ENCODE measurements at regions not wholly inside any gene's neighbourhood (a gene's known extent, or its start where the extent isn't known, plus 50 kb on each side); places are given as distances from the start of the nearest gene placed in this dataset.

GRCh38 chr3:159894386-159894785 is 94.2 kb upstream of the IL12A start:
- no peak for TF ChIP-seq CTCF (IDR thresholded peaks at IDR 0.05; ENCODE audit: insufficient read depth, low read length, severe bottlenecking)
- FAIRE-seq (no peak), DNase-seq (ENCODE audit: low read depth) (no peak)
- Histone ChIP-seq H3K4me3 (ENCODE audit: low read depth, low read length) (no peak overlapping the region), H3K27me3 (ENCODE audit: control insufficient read depth, insufficient read depth, low read length) (no peaks in the 10 kb centered on the region), H3K36me3 (ENCODE audit: control insufficient read depth, insufficient read depth, low read length) (peaks cover 7% of the 10 kb centered on the region)

DNA sequence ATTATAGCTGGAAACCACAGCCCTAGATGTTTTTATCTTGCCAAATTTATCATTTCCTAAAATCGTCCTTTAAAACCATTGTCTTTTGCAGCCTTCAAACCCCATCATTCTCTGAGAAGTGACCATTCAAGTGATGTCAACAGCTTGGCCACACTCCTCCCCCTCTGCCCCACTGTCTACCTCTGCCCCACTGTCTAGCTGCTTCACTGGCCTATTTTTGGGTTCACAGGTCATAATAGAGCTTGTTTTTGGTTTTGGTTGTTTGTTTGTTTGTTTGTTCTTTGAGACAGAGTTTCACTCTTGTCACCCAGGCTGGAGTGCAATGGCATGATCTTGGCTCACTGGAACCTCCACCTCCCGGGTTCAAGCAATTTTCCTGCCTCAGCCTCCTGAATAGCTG is 93.2 kb upstream of the IL12A start:
- H3K36me3 ChIP-seq (ENCODE audit: control insufficient read depth, insufficient read depth, low read length): peaks cover 7% of the 10 kb centered on the region
- no peak for TF ChIP-seq CTCF (IDR thresholded peaks at IDR 0.05; ENCODE audit: insufficient read depth, low read length, severe bottlenecking)
- no peak for FAIRE-seq
- no peak for DNase-seq (ENCODE audit: low read depth)
- no peaks in the 10 kb centered on the region for H3K27me3 ChIP-seq (ENCODE audit: control insufficient read depth, insufficient read depth, low read length)
- H3K4me3 ChIP-seq (ENCODE audit: low read depth, low read length): no peak overlapping the region

GRCh38 chr3:159896543-159896942 is 92.1 kb upstream of the IL12A start:
- peaks cover 5% of the 10 kb centered on the region for H3K36me3 ChIP-seq (ENCODE audit: control insufficient read depth, insufficient read depth, low read length)
- DNase-seq (ENCODE audit: low read depth) (no peak), FAIRE-seq (no peak)
- no peak for TF ChIP-seq CTCF (IDR thresholded peaks at IDR 0.05; ENCODE audit: insufficient read depth, low read length, severe bottlenecking)
- no peak overlapping the region for H3K4me3 ChIP-seq (ENCODE audit: low read depth, low read length)
- H3K27me3 ChIP-seq (ENCODE audit: control insufficient read depth, insufficient read depth, low read length): no peaks in the 10 kb centered on the region

DNA sequence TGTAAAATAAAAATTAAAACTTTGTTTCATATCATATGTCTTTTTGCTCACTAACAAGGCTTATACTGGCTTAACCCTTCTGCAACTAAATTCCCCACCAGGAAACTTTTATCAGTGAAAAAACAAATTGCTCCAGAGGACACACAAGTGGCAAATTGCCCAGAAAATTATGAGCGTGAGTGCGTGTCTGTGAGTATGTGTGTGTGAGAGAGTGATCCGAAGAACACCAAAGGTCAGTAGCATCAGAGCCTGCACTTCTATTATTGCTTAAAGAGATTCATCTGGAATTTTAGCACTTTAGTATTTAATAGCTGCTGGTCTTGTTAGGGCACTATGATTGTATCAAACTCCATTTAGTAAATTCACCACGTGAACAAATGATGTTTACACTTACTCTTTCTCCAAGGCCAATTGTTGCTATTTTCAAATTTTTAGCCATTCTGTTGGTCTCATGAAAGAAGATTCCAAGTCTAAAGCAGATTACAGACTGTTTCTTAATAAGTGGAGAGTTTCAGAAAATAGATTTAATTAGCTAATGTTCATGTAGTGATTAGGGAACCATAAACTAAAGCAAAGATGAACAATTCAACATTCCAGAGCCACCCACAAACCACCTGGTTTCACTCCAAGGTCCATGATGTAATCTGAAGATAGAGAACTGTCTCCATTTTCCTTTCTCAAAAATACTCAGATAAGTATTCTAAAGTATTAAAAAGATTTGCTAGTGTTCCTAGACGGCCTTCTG is 91.1 kb upstream of the IL12A start:
- Histone ChIP-seq H3K36me3 (ENCODE audit: control insufficient read depth, insufficient read depth, low read length) (peaks cover 2% of the 10 kb centered on the region), H3K4me3 (ENCODE audit: low read depth, low read length) (no peak overlapping the region), H3K27me3 (ENCODE audit: control insufficient read depth, insufficient read depth, low read length) (no peaks in the 10 kb centered on the region)
- TF ChIP-seq CTCF (IDR thresholded peaks at IDR 0.05; ENCODE audit: insufficient read depth, low read length, severe bottlenecking): no peak
- FAIRE-seq: no peak
- DNase-seq (ENCODE audit: low read depth): no peak

GRCh38 chr3:159898147-159898546 is 90.5 kb upstream of the IL12A start:
- Histone ChIP-seq H3K27me3 (ENCODE audit: control insufficient read depth, insufficient read depth, low read length) (no peaks in the 10 kb centered on the region), H3K36me3 (ENCODE audit: control insufficient read depth, insufficient read depth, low read length) (peaks cover 2% of the 10 kb centered on the region), H3K4me3 (ENCODE audit: low read depth, low read length) (no peak overlapping the region)
- no peak for TF ChIP-seq CTCF (IDR thresholded peaks at IDR 0.05; ENCODE audit: insufficient read depth, low read length, severe bottlenecking)
- no peak for DNase-seq (ENCODE audit: low read depth)
- FAIRE-seq: no peak

DNA sequence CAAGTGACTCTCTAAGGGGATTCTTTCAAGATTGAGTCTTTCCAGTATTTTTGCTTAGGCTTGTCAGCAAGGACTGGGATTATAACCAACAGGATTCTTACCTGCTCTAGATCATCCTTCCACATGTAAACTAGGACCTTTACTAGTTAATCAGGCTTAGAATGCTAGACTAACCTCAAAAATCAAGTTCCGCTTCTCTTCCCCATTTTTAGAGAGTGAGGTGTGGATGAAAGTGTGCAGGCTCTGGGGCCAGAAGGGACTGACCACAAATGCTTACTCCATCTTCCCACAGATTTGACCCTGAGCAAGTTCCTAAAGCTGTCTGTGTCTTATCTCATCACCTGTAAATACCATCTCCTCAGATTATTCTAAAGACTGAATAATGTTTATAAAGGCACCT is 89.5 kb upstream of the IL12A start:
- Histone ChIP-seq H3K27me3 (ENCODE audit: control insufficient read depth, insufficient read depth, low read length) (no peaks in the 10 kb centered on the region), H3K36me3 (ENCODE audit: control insufficient read depth, insufficient read depth, low read length) (no peaks in the 10 kb centered on the region), H3K4me3 (ENCODE audit: low read depth, low read length) (no peak overlapping the region)
- TF ChIP-seq CTCF (IDR thresholded peaks at IDR 0.05; ENCODE audit: insufficient read depth, low read length, severe bottlenecking): no peak
- FAIRE-seq: no peak
- DNase-seq (ENCODE audit: low read depth): no peak

Data from bronchial epithelial cell (primary cell).